Peyer's patch (tissue), 4 donors: ENCODE measurements at regions not wholly inside any gene's neighbourhood (a gene's known extent, or its start where the extent isn't known, plus 50 kb on each side); places are given as distances from the start of the nearest gene placed in this dataset.

Source experiments
- POLR2A ChIP-seq, 2 donors: fragments of 450-650 bp; IDR thresholded peaks; one replicate each; pipeline ENCODE4 v1.5.1; 2017; ENCODE audit warnings: antibody characterized with exemption in 2 of 2, mild to moderate bottlenecking in 2 of 2, moderate library complexity in 2 of 2
- TF ChIP-seq, protein P1 (sequence below), 6 experiments: fragments of 450-650 bp in 4 of 6; fragments of 200-600 bp in 2 of 6; sonication (generic) in 1 of 6; IDR thresholded peaks; one replicate each; pipeline ENCODE4 v1.5.1; 2017 to 2019; ENCODE audit warnings: antibody characterized with exemption in 6 of 6, mild to moderate bottlenecking in 3 of 6, moderate library complexity in 1 of 6

DNA sequence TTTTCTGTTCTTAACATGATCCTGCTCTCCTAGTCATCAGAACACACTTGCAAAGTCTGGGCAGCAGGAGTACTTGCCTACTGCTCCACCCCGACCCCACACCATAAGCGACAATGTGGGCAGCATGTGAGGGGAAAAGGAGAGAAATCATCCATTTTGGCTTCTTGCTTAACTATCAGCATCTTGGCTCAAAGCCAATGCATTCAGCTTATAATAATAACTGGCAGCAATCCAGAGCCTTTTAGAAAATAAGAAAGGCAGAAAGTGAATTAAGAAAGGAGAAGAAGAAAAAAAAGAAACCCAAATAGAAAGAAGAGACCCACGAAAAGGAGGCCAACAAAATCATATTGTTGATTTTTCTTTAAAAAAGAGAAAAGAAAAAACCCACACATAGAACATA, 930.8 kb downstream of the BCL11B start:
- TF ChIP-seq, protein P1, sequence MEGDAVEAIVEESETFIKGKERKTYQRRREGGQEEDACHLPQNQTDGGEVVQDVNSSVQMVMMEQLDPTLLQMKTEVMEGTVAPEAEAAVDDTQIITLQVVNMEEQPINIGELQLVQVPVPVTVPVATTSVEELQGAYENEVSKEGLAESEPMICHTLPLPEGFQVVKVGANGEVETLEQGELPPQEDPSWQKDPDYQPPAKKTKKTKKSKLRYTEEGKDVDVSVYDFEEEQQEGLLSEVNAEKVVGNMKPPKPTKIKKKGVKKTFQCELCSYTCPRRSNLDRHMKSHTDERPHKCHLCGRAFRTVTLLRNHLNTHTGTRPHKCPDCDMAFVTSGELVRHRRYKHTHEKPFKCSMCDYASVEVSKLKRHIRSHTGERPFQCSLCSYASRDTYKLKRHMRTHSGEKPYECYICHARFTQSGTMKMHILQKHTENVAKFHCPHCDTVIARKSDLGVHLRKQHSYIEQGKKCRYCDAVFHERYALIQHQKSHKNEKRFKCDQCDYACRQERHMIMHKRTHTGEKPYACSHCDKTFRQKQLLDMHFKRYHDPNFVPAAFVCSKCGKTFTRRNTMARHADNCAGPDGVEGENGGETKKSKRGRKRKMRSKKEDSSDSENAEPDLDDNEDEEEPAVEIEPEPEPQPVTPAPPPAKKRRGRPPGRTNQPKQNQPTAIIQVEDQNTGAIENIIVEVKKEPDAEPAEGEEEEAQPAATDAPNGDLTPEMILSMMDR (IDR thresholded peaks at IDR 0.05), result no peak
- no peak for TF ChIP-seq POLR2A (IDR thresholded peaks at IDR 0.05)
